ENCODE measurements at regions not wholly inside any gene's neighbourhood (a gene's known extent, or its start where the extent isn't known, plus 50 kb on each side); places are given as distances from the start of the nearest gene placed in this dataset.

- no peak for TF ChIP-seq POLR2A (IDR thresholded peaks at IDR 0.05)
- no peak for TF ChIP-seq CTCF (IDR thresholded peaks at IDR 0.05)
- no peak overlapping the region for H3K4me3 ChIP-seq
- 73 to 89% (median 85%) methylated on average over 3 of the region's 3 CpGs for WGBS, 4 donors
- H3K27me3 ChIP-seq, result no peaks in the 10 kb centered on the region
- no peak for DNase-seq
- ATAC-seq, result no peak
- H3K27ac ChIP-seq, result no peak overlapping the region
- no peaks in the 10 kb centered on the region for H3K36me3 ChIP-seq
- intact Hi-C loops (cut with DNase I), result no loop called here
- H3K4me1 ChIP-seq, result no peaks in the 10 kb centered on the region
- no peaks in the 10 kb centered on the region for H3K9me3 ChIP-seq
These were observed 357.9 kb upstream of the KIF2A start for GRCh38 chr5:61948151-61948550.

GRCh38 chr5:61949054-61949678, 356.8 kb upstream of the KIF2A start:
- intact Hi-C loops (cut with DNase I), result no loop called here
- no peak overlapping the region for H3K4me3 ChIP-seq
- ATAC-seq, result no peak
- H3K9me3 ChIP-seq, result no peaks in the 10 kb centered on the region
- no peak overlapping the region for H3K27ac ChIP-seq
- no peaks in the 10 kb centered on the region for H3K36me3 ChIP-seq
- DNase-seq, result no peak
- no peak for TF ChIP-seq POLR2A (IDR thresholded peaks at IDR 0.05)
- no peak for TF ChIP-seq CTCF (IDR thresholded peaks at IDR 0.05)
- WGBS, 4 donors, result 65 to 76% (median 70%) methylated on average over 2 of the region's 2 CpGs
- no peaks in the 10 kb centered on the region for H3K4me1 ChIP-seq
- H3K27me3 ChIP-seq, result no peaks in the 10 kb centered on the region

- WGBS, 4 donors, result 88 to 92% (median 90%) methylated on average over 7 of the region's 7 CpGs
- Histone ChIP-seq H3K27me3 (no peaks in the 10 kb centered on the region), H3K4me1 (no peaks in the 10 kb centered on the region), H3K27ac (no peak overlapping the region), H3K9me3 (no peaks in the 10 kb centered on the region), H3K4me3 (no peak overlapping the region), H3K36me3 (no peaks in the 10 kb centered on the region)
- ATAC-seq, result no peak
- intact Hi-C loops (cut with DNase I), result no loop called here
- no peak for DNase-seq
- no peak for TF ChIP-seq POLR2A (IDR thresholded peaks at IDR 0.05)
- TF ChIP-seq CTCF (IDR thresholded peaks at IDR 0.05), result no peak
These were observed 356.1 kb upstream of the KIF2A start for GRCh38 chr5:61949679-61950435.

- H3K9me3 ChIP-seq, result no peaks in the 10 kb centered on the region
- no peak for TF ChIP-seq POLR2A (IDR thresholded peaks at IDR 0.05)
- no peak for TF ChIP-seq CTCF (IDR thresholded peaks at IDR 0.05)
- intact Hi-C loops (cut with DNase I), result no loop called here
- DNase-seq (no peak), ATAC-seq (no peak)
- no peaks in the 10 kb centered on the region for H3K27me3 ChIP-seq
- no peak overlapping the region for H3K27ac ChIP-seq
- 88 to 98% (median 93%) methylated on average over 3 of the region's 3 CpGs for WGBS, 4 donors
- H3K4me3 ChIP-seq, result no peak overlapping the region
- no peaks in the 10 kb centered on the region for H3K4me1 ChIP-seq
- no peaks in the 10 kb centered on the region for H3K36me3 ChIP-seq
These were observed 354.7 kb upstream of the KIF2A start for GRCh38 chr5:61951295-61951694.
